Dermis blood vessel endothelial cell (primary cell): ENCODE measurements at regions not wholly inside any gene's neighbourhood (a gene's known extent, or its start where the extent isn't known, plus 50 kb on each side); places are given as distances from the start of the nearest gene placed in this dataset.

Source experiments
- DNase-seq: peaks from one replicate; pipeline ENCODE4 v3.0.0; 2010

GRCh38 chr2:207257251-207258250, 91.8 kb upstream of the KLF7 start:
- no peak for DNase-seq

GRCh38 chr2:207258263-207258991, 92.7 kb upstream of the KLF7 start:
- DNase-seq, result peak; percentile 76

- no peak for DNase-seq
Observed at GRCh38 chr2:207260021-207260420, 94.3 kb upstream of the KLF7 start.

DNA sequence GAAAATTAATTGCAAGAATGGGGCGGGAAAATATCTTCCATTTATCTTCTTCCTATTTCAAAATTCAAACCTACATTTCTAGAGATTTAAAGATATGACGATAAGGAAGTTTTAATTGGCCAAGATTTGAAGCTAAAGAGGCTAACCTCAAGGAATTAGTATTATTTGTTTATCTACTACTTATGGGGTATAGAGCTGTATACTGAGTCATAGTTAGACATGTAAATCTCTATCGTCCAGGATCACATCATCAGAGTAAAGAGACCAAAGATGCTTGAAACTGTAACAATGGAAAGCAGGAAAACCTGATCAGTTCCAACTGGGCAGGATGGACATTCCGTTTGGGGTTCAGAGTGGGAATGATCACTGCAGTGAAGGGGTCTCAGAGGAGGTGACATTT, 95.2 kb upstream of the KLF7 start:
- DNase-seq, result no peak

DNA sequence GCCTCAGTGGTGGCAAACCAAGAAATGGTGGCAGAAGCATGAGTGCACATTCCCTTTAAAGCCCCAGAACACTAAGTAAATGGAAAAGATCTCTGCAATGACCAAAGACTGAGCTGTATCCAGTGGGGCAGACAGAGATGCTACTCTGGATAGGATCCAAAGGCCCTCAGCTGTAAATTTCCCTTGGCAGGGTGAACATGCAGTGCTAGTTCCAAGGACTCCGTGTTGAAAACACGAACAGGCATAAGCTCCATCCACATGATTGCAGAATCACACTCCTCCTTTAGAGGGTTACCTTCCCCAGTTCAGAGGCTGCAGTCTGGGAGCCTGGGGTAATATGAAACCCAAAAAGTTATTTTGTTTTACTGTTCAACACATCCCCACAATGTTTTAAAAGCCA, 98.6 kb upstream of the KLF7 start:
- DNase-seq, result no peak

- no peak for DNase-seq
Observed at GRCh38 chr2:207265332-207265731, 99.6 kb upstream of the KLF7 start.

DNA sequence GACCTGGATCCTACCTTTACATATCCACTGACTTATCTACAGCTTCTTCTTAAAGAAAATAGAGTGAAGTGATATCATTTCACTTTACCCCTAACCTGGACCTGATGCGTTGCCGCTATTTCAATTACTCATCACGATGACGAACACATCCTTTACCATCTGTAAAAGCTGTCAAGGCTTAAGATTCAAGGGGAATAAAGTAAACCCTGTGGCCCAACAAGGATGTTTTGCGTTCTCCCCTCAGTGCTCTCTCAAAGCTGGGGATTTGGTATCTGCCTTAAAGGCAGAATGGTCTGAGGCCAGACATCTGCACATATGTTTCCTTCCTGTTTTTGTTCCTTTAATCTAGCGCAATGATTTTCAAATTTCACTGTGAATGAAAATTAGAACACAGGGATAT, 100.1 kb upstream of the KLF7 start:
- peak; percentile 52 for DNase-seq

DNA sequence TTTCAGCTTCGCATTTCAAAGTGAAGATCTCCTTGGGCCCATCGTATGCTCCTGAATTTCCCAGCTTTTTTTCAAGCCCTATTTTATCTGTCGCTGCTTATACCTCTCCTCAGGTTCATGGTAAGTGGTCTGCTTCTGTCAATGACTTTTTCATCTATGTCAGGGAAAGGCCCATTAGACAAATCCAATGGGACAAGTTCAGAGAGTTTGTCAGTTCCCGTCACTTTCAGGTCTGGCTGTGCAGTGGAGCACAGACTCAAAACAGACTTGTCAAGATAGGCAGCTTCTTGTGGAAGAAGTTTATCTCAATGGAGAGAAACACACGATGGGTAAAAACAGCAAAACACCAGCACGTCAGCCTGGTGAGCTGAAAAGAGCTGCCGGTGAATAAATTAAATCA, 100.9 kb upstream of the KLF7 start:
- DNase-seq, result no peak

DNA sequence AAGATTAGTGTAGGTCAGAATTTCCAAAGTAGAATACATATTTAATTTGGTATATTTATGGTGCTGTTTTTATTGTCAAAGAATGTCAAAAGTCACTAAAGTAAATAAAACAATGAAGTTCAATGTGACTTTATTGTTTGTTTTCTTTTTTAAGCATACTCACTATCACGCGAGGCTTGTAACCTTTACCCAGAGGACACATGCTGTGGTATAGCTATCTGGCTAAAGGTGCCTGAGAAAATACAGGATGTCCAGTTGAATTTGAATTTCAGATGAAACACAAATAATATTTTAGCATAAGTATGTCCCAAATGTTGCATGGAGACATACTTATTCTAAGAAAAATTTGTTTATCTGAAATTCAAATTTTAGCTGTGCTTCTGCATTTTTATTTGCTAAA, 103.3 kb upstream of the KLF7 start:
- no peak for DNase-seq

- DNase-seq, result peak; percentile 80
Observed at GRCh38 chr2:207274530-207275189, 108.9 kb upstream of the KLF7 start.

GRCh38 chr2:207275779-207276178, 110.0 kb upstream of the KLF7 start:
- DNase-seq, result no peak

DNA sequence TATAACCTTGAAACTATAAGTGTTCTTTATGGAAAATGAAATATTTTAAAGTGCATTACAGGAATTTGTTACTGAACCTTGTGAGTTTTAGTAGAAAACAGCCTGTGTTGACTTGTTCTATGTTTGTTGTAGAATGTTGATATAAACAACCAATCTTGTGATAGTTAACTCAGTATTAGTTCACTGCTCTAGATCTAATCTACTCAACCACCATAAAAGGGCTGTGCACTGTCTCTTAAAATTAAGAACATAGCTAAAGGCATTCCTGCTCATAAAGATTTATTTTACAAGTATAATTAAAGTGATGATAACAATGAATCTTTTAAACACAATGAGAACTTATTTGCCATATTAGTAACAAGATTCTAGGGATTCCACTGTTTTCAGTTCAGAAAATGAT, 110.5 kb upstream of the KLF7 start:
- no peak for DNase-seq

DNA sequence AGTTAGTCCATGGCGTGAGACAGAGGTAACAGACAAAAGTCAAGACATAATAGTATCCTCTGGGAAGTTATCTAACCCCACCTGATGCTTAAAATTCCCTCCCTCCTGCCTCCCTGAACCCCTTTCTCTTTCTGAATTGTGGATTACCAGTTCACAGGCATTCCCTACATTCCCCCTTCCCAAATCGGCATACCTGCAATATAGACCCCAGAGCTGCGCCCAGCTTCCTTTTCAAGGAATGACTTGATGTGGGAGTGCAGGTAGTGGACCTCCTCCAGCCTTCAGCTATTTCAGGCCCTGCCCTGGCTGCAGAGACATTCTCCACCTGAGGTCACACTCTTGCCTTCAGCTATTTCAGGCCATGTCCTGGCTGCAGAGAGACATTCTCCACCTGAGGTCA, 111.1 kb upstream of the KLF7 start:
- no peak for DNase-seq

DNA sequence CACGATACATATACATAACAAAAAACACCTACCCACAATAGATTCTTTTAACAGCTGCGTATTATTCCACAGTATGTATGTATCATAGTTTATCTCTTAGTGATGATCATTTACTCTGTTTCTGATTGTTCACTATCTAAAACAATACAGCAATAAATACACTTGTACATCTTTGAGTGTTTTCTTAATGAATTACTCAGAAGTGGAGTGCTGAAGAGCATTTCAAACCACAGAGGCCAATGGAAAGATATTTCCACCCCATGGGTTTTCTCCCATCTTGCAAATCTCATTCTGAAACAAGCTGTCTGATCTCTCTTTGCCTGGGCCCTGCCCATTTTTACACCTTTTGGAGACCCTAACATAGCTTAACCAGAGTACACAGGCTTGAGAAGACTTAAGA, 113.8 kb upstream of the KLF7 start:
- DNase-seq, result no peak

- DNase-seq, result no peak
Observed at GRCh38 chr2:207281436-207281835, 115.7 kb upstream of the KLF7 start.

DNA sequence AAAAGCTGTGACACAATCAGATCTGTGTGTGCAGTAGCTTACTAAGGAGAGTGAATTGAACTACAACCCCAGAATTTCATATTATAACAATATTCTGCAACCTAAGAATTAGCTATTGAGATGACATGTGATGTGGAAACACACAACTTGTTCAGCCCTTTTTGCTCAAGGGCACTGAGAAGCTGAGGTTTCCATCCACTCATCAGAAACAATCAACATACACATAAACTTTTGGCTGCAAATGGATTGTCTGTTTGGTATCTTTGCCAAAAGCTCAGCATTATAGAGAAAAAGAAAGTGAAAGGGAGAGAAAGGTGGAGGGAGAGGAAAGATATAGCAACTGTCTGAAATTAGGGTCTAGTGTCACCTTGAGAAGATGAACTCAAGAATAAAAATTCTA, 117.2 kb upstream of the KLF7 start:
- no peak for DNase-seq

- peak; percentile 66 for DNase-seq
Observed at GRCh38 chr2:207283356-207283755, 117.6 kb upstream of the KLF7 start.

DNA sequence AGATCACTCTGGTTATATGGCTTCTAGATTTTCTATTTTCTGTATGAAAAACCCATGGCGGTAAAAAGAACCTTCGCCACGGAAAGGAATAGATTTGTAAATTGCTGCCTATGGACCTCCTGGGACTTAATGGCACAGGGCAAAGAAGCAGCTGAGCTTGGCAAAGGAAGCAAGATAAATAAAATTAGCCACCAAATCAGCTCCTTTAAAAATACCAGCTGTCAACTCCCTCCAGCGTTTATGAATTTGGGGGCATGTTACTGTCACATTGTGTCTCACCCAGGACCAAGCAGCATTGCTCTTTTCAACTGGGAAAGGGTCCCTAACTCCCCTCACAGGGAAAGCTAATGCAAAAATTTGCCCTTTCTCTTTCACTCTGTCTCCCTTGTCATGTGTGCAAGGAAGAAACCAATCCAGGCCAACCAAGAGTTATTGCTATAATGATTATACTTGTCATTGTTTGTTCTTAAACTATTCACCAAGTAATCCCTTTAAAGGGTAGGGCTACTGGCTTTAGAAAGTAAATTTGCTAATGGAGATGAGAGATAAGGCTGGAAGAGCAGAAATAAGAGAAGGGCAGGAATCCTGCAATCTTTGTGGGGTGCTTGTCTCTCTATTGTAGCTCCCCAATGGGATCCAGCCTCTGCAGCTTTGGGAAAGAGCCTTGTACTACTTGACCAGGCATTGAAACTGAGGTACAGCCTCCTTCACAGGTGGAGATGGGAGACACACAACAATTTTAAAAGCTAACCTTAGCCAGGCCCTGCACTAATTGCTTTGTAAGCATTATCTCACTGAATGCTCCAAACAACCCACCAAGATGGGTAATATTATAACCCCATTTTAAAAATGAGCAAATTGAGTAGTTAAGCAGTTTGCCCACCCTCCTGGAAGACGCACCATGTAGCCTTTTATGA, 119.1 kb upstream of the KLF7 start:
- DNase-seq, result no peak

GRCh38 chr2:207285473-207285815, 119.7 kb upstream of the KLF7 start:
- no peak for DNase-seq

DNA sequence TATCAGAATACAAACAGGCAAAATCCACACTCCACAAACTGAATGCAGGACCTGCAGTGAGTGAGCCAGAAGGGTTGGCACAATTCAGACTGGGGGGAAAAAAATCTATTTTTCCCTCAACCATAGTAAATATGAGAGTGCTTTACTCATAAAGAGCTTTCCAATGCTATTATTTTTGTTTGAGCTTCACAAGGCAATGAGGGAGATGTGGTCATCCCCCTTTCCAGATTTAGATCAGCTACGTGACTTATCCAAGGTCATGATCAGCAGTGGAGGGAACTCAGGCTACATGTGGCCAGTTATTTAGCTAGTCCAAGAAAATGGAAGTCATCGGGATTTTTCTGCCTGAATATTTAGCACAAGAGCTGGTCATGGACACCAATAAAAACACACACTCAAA, 120.4 kb upstream of the KLF7 start:
- DNase-seq, result no peak

DNA sequence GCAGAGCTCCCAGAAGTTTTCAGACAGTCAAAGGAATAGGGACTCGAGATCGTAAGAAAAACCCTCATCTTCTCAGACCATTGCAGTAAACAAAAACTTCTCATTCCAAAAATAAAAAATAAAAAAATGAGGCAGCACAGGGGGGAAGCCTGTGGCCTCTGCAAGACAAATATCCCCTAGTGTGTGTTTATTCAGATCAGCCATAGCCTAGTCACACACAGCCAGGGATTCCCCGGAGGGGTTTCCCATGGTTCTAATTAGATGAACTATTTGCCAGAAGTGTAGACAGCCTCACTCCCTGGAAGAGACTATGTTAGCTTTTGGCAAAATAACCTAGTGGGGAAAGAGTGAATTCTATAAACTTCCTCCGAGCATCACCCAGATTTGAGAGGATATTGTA, 122.9 kb upstream of the KLF7 start:
- no peak for DNase-seq

GRCh38 chr2:207289295-207290018, 123.7 kb upstream of the KLF7 start:
- peak; percentile 60 for DNase-seq
